ENCODE measurements at regions not wholly inside any gene's neighbourhood (a gene's known extent, or its start where the extent isn't known, plus 50 kb on each side); places are given as distances from the start of the nearest gene placed in this dataset.

DNA sequence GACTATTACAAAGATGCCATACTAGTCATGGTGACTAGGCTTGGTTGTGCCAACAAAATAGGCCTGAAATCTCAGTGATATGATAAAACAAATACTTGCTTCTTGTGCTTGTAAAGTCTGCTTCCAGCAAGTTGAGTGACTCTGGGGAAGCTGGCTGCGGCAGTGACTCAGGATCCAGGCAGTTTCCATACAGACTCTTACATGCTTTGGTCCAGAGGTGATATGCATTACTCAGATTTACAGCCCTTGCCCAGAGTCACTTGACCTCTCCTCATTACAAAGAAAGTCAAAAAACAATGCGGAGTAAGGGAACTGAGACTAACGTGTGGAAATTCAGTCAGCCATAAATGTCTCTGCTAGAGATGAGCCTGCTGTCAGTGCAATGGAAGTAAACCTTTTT, 387.5 kb downstream of the KCNA4 start:
- POLR2A ChIA-PET = no interaction called here
- Histone ChIP-seq H3K9me3 (ENCODE audit: control insufficient read depth, insufficient read depth, low read depth, low read length) (no peaks in the 10 kb centered on the region), H3K4me3 (ENCODE audit: low read depth, low read length) (no peak overlapping the region), H3K36me3 (ENCODE audit: control insufficient read depth in 2 of 2, insufficient read depth in 1 of 2, low read length in 2 of 2) (no peaks in the 10 kb centered on the region), H3K27ac (ENCODE audit: extremely low read depth, low read depth, low read length) (no peak overlapping the region), H3K4me1 (ENCODE audit: control insufficient read depth, insufficient read depth, low read length) (no peaks in the 10 kb centered on the region)
- no peak for TF ChIP-seq ZNF114 (tag by site-specific recombination; IDR thresholded peaks at IDR 0.05)
- TF ChIP-seq SALL2 (tag by site-specific recombination; IDR thresholded peaks at IDR 0.05; ENCODE audit: borderline replicate concordance) = no peak
- TF ChIP-seq HOXD13 (CRISPR knock-in tag; IDR thresholded peaks at IDR 0.05; ENCODE audit: borderline replicate concordance) = no peak
- TF ChIP-seq ZNF510 (tag by site-specific recombination; IDR thresholded peaks at IDR 0.05; ENCODE audit: insufficient replicate concordance) = no peak
- TF ChIP-seq ZNF184 (tag by site-specific recombination; IDR thresholded peaks at IDR 0.05) = no peak
- TF ChIP-seq ZNF16 (tag by site-specific recombination; IDR thresholded peaks at IDR 0.05; ENCODE audit: low read depth) = no peak
- no peak for TF ChIP-seq ZNF132 (tag by site-specific recombination; IDR thresholded peaks at IDR 0.05; ENCODE audit: borderline replicate concordance)
- TF ChIP-seq WT1 (tag by site-specific recombination; IDR thresholded peaks at IDR 0.05) = no peak
- no peak for TF ChIP-seq BCL11A (tag by site-specific recombination; IDR thresholded peaks at IDR 0.05; ENCODE audit: low read depth)
- TF ChIP-seq, protein P1, sequence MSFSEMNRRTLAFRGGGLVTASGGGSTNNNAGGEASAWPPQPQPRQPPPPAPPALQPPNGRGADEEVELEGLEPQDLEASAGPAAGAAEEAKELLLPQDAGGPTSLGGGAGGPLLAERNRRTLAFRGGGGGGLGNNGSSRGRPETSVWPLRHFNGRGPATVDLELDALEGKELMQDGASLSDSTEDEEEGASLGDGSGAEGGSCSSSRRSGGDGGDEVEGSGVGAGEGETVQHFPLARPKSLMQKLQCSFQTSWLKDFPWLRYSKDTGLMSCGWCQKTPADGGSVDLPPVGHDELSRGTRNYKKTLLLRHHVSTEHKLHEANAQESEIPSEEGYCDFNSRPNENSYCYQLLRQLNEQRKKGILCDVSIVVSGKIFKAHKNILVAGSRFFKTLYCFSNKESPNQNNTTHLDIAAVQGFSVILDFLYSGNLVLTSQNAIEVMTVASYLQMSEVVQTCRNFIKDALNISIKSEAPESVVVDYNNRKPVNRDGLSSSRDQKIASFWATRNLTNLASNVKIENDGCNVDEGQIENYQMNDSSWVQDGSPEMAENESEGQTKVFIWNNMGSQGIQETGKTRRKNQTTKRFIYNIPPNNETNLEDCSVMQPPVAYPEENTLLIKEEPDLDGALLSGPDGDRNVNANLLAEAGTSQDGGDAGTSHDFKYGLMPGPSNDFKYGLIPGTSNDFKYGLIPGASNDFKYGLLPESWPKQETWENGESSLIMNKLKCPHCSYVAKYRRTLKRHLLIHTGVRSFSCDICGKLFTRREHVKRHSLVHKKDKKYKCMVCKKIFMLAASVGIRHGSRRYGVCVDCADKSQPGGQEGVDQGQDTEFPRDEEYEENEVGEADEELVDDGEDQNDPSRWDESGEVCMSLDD (tag by site-specific recombination; IDR thresholded peaks at IDR 0.05) = no peak
- TF ChIP-seq, protein P2, sequence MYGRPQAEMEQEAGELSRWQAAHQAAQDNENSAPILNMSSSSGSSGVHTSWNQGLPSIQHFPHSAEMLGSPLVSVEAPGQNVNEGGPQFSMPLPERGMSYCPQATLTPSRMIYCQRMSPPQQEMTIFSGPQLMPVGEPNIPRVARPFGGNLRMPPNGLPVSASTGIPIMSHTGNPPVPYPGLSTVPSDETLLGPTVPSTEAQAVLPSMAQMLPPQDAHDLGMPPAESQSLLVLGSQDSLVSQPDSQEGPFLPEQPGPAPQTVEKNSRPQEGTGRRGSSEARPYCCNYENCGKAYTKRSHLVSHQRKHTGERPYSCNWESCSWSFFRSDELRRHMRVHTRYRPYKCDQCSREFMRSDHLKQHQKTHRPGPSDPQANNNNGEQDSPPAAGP (tag by site-specific recombination; IDR thresholded peaks at IDR 0.05) = no peak
- no peak for TF ChIP-seq TRIM28 (IDR thresholded peaks at IDR 0.05; ENCODE audit: borderline replicate concordance, low read length)
- no peak for TF ChIP-seq KLF9 (tag by site-specific recombination; IDR thresholded peaks at IDR 0.05; ENCODE audit: low read depth)
- CTCF ChIA-PET = no interaction called here

DNA sequence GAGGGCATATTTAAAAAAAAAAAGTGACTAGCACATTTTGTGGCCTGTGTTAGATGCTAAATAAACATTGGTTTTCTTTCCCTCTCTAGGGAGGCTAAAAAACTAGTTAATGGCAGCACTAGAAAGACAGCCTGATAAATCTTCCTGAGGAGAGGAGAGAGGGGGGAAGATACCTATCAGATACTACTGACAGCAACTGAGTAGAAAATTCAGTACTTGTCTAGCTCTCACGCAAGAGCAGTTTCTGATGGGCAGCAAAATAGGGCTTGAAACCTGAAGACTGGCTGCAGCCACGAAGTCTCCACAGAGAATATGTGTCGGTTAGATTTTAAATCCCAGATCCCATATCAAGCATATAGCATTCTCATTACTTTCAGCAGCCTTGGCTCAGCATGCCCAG, 388.2 kb downstream of the KCNA4 start:
- CTCF ChIA-PET = no interaction called here
- no peak for TF ChIP-seq ZNF132 (tag by site-specific recombination; IDR thresholded peaks at IDR 0.05; ENCODE audit: borderline replicate concordance)
- Histone ChIP-seq H3K36me3 (ENCODE audit: control insufficient read depth in 2 of 2, insufficient read depth in 1 of 2, low read length in 2 of 2) (no peaks in the 10 kb centered on the region), H3K4me1 (ENCODE audit: control insufficient read depth, insufficient read depth, low read length) (no peaks in the 10 kb centered on the region), H3K27ac (ENCODE audit: extremely low read depth, low read depth, low read length) (no peak overlapping the region), H3K9me3 (ENCODE audit: control insufficient read depth, insufficient read depth, low read depth, low read length) (no peaks in the 10 kb centered on the region), H3K4me3 (ENCODE audit: low read depth, low read length) (no peak overlapping the region)
- POLR2A ChIA-PET = no interaction called here

DNA sequence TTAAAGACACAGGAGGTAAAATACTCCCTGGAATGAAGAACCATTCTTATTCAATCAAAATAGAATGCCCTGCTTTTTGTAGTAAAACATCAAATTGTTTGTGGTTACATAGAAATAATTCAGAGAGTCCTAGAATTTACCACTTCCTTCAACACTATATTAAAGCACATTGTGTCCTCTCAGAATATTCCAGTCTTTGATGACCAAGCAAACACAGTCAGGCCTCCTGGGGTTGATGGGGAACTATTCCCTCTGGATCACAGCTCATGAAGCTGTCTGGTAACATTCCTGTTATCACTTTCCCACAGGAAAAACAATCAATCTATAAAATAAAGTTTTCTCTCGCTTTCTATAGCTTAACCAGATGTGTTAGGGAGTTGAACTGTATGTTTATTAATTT, 389.3 kb downstream of the KCNA4 start:
- POLR2A ChIA-PET = no interaction called here
- Histone ChIP-seq H3K36me3 (ENCODE audit: control insufficient read depth in 2 of 2, insufficient read depth in 1 of 2, low read length in 2 of 2) (no peaks in the 10 kb centered on the region), H3K9me3 (ENCODE audit: control insufficient read depth, insufficient read depth, low read depth, low read length) (no peaks in the 10 kb centered on the region), H3K27ac (ENCODE audit: extremely low read depth, low read depth, low read length) (no peak overlapping the region), H3K4me1 (ENCODE audit: control insufficient read depth, insufficient read depth, low read length) (no peaks in the 10 kb centered on the region), H3K4me3 (ENCODE audit: low read depth, low read length) (no peak overlapping the region)
- CTCF ChIA-PET = no interaction called here
- TF ChIP-seq ZFP69B (tag by site-specific recombination; IDR thresholded peaks at IDR 0.05) (no peak), ZNF202 (tag by site-specific recombination; IDR thresholded peaks at IDR 0.05; ENCODE audit: borderline replicate concordance) (no peak), ZBTB17 (tag by site-specific recombination; IDR thresholded peaks at IDR 0.05) (no peak), ZBTB7A (tag by site-specific recombination; IDR thresholded peaks at IDR 0.05; ENCODE audit: low read depth) (no peak), ZNF416 (tag by site-specific recombination; IDR thresholded peaks at IDR 0.05) (no peak), ZNF19 (tag by site-specific recombination; IDR thresholded peaks at IDR 0.05; ENCODE audit: low read depth) (no peak), ZNF311 (tag by site-specific recombination; IDR thresholded peaks at IDR 0.05; ENCODE audit: borderline replicate concordance) (no peak)
- TF ChIP-seq, protein P3, sequence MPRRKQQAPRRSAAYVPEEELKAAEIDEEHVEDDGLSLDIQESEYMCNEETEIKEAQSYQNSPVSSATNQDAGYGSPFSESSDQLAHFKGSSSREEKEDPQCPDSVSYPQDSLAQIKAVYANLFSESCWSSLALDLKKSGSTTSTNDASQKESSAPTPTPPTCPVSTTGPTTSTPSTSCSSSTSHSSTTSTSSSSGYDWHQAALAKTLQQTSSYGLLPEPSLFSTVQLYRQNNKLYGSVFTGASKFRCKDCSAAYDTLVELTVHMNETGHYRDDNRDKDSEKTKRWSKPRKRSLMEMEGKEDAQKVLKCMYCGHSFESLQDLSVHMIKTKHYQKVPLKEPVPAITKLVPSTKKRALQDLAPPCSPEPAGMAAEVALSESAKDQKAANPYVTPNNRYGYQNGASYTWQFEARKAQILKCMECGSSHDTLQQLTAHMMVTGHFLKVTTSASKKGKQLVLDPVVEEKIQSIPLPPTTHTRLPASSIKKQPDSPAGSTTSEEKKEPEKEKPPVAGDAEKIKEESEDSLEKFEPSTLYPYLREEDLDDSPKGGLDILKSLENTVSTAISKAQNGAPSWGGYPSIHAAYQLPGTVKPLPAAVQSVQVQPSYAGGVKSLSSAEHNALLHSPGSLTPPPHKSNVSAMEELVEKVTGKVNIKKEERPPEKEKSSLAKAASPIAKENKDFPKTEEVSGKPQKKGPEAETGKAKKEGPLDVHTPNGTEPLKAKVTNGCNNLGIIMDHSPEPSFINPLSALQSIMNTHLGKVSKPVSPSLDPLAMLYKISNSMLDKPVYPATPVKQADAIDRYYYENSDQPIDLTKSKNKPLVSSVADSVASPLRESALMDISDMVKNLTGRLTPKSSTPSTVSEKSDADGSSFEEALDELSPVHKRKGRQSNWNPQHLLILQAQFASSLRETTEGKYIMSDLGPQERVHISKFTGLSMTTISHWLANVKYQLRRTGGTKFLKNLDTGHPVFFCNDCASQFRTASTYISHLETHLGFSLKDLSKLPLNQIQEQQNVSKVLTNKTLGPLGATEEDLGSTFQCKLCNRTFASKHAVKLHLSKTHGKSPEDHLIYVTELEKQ (tag by site-specific recombination; IDR thresholded peaks at IDR 0.05; ENCODE audit: borderline replicate concordance) = no peak
- TF ChIP-seq, protein P4, sequence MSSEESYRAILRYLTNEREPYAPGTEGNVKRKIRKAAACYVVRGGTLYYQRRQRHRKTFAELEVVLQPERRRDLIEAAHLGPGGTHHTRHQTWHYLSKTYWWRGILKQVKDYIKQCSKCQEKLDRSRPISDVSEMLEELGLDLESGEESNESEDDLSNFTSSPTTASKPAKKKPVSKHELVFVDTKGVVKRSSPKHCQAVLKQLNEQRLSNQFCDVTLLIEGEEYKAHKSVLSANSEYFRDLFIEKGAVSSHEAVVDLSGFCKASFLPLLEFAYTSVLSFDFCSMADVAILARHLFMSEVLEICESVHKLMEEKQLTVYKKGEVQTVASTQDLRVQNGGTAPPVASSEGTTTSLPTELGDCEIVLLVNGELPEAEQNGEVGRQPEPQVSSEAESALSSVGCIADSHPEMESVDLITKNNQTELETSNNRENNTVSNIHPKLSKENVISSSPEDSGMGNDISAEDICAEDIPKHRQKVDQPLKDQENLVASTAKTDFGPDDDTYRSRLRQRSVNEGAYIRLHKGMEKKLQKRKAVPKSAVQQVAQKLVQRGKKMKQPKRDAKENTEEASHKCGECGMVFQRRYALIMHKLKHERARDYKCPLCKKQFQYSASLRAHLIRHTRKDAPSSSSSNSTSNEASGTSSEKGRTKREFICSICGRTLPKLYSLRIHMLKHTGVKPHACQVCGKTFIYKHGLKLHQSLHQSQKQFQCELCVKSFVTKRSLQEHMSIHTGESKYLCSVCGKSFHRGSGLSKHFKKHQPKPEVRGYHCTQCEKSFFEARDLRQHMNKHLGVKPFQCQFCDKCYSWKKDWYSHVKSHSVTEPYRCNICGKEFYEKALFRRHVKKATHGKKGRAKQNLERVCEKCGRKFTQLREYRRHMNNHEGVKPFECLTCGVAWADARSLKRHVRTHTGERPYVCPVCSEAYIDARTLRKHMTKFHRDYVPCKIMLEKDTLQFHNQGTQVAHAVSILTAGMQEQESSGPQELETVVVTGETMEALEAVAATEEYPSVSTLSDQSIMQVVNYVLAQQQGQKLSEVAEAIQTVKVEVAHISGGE (tag by site-specific recombination; conservative IDR thresholded peaks at IDR 0.05; ENCODE audit: low read depth) = no peak
